Neural progenitor cell (in vitro differentiated cells): ENCODE measurements at regions not wholly inside any gene's neighbourhood (a gene's known extent, or its start where the extent isn't known, plus 50 kb on each side); places are given as distances from the start of the nearest gene placed in this dataset.

Experiments
- EZH2 ChIP-seq: fragments of 200-600 bp; sonication (generic); IDR thresholded peaks from 2 replicates; pipeline ENCODE4 v1.6.1; 2017; ENCODE audit warnings: antibody characterized with exemption, mild to moderate bottlenecking, moderate library complexity
- EZH2phosphoT487 ChIP-seq: fragments of 200-600 bp; sonication (generic); IDR thresholded peaks from 2 replicates; pipeline ENCODE4 v1.6.1; 2017; ENCODE audit warnings: antibody characterized with exemption
- TF ChIP-seq, protein P1 (sequence below): fragments of 200-600 bp; sonication (generic); IDR thresholded peaks from 2 replicates; pipeline ENCODE4 v1.5.1; 2017; ENCODE audit warnings: antibody characterized with exemption, mild to moderate bottlenecking

GRCh38 chr4:120001850-120002249 lies 64.8 kb downstream of the MAD2L1 start:
- TF ChIP-seq, protein P1, sequence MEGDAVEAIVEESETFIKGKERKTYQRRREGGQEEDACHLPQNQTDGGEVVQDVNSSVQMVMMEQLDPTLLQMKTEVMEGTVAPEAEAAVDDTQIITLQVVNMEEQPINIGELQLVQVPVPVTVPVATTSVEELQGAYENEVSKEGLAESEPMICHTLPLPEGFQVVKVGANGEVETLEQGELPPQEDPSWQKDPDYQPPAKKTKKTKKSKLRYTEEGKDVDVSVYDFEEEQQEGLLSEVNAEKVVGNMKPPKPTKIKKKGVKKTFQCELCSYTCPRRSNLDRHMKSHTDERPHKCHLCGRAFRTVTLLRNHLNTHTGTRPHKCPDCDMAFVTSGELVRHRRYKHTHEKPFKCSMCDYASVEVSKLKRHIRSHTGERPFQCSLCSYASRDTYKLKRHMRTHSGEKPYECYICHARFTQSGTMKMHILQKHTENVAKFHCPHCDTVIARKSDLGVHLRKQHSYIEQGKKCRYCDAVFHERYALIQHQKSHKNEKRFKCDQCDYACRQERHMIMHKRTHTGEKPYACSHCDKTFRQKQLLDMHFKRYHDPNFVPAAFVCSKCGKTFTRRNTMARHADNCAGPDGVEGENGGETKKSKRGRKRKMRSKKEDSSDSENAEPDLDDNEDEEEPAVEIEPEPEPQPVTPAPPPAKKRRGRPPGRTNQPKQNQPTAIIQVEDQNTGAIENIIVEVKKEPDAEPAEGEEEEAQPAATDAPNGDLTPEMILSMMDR = no peak
- no peak for TF ChIP-seq EZH2
- no peak for TF ChIP-seq EZH2phosphoT487
